Astrocyte (in vitro differentiated cells and primary cell): ENCODE measurements at regions not wholly inside any gene's neighbourhood (a gene's known extent, or its start where the extent isn't known, plus 50 kb on each side); places are given as distances from the start of the nearest gene placed in this dataset.

Experiments used
- DNase-seq: peaks from one replicate; pipeline ENCODE4 v3.0.0-alpha.2; 2010; ENCODE audit warnings: low read depth
- FAIRE-seq: peaks from 2 replicates; lab custom pipeline; 2011; peaks lifted over from hg19 to GRCh38; lab: Jason Lieb, UNC
- H2AFZ ChIP-seq: 2 replicates; pipeline ENCODE4 v1.6.0; 2012; ENCODE audit warnings: low read depth, low read length, inconsistent platforms
- H3K27ac ChIP-seq: 2 replicates; pipeline ENCODE4 v1.5.1; 2011; ENCODE audit warnings: low read depth, low read length, inconsistent platforms
- H3K27me3 ChIP-seq: 2 replicates; pipeline ENCODE4 v1.6.0; 2011; ENCODE audit warnings: low read length, inconsistent platforms; ENCODE audit not compliant: insufficient read depth
- H3K36me3 ChIP-seq: 2 replicates; pipeline ENCODE4 v1.5.1; 2011; ENCODE audit warnings: low read length, inconsistent platforms; ENCODE audit not compliant: insufficient read depth
- H3K4me1 ChIP-seq: 2 replicates; pipeline ENCODE4 v1.5.1; 2011; ENCODE audit warnings: low read length, inconsistent platforms; ENCODE audit not compliant: insufficient read depth
- H3K4me2 ChIP-seq: 2 replicates; pipeline ENCODE4 v1.6.0; 2012; ENCODE audit warnings: low read length, inconsistent platforms
- H3K4me3 ChIP-seq: 2 replicates; pipeline ENCODE4 v1.5.1; 2011; ENCODE audit warnings: low read depth, mild to moderate bottlenecking, low read length, inconsistent platforms; ENCODE audit not compliant: insufficient read depth
- H3K79me2 ChIP-seq: 2 replicates; pipeline ENCODE4 v1.6.0; 2012; ENCODE audit warnings: mild to moderate bottlenecking, low read length, inconsistent platforms; ENCODE audit not compliant: insufficient read depth
- H3K9ac ChIP-seq: 2 replicates; pipeline ENCODE4 v1.6.0; 2012; ENCODE audit warnings: mild to moderate bottlenecking, low read length, inconsistent platforms
- H3K9me3 ChIP-seq: 2 replicates; pipeline ENCODE4 v1.5.1; 2012; ENCODE audit warnings: low read depth, mild to moderate bottlenecking, low read length, inconsistent platforms; ENCODE audit not compliant: insufficient read depth
- H4K20me1 ChIP-seq: 2 replicates; pipeline ENCODE4 v1.6.0; 2012; ENCODE audit warnings: low read length, inconsistent platforms; ENCODE audit not compliant: insufficient read depth
- H3K27ac Mint-ChIP-seq: one replicate; pipeline ENCODE4 v1.8.0; 2021; ENCODE audit warnings: mild to moderate bottlenecking, mixed read lengths; ENCODE audit not compliant: unreplicated experiment
- H3K27me3 Mint-ChIP-seq: one replicate; pipeline ENCODE4 v1.8.0; 2021; ENCODE audit warnings: low read depth, mixed read lengths; ENCODE audit not compliant: unreplicated experiment
- H3K36me3 Mint-ChIP-seq: one replicate; pipeline ENCODE4 v1.8.0; 2021; ENCODE audit warnings: low read depth, mixed read lengths; ENCODE audit not compliant: unreplicated experiment
- H3K4me1 Mint-ChIP-seq: one replicate; pipeline ENCODE4 v1.8.0; 2021; ENCODE audit warnings: low read depth, mixed read lengths; ENCODE audit not compliant: unreplicated experiment
- H3K4me3 Mint-ChIP-seq: one replicate; pipeline ENCODE4 v1.8.0; 2021; ENCODE audit warnings: mild to moderate bottlenecking, moderate library complexity, mixed read lengths; ENCODE audit not compliant: unreplicated experiment
- H3K9me3 Mint-ChIP-seq: one replicate; pipeline ENCODE4 v1.8.0; 2021; ENCODE audit warnings: mild to moderate bottlenecking, mixed read lengths; ENCODE audit not compliant: unreplicated experiment
- CTCF ChIP-seq: IDR thresholded peaks from 2 replicates; pipeline ENCODE4 v1.5.1; 2011; ENCODE audit warnings: low read depth, mild to moderate bottlenecking, inconsistent platforms, low read length, moderate library complexity; ENCODE audit not compliant: insufficient read depth
- EZH2 ChIP-seq: IDR thresholded peaks from 2 replicates; pipeline ENCODE4 v1.6.1; 2012; ENCODE audit warnings: mild to moderate bottlenecking, low read length, inconsistent platforms; ENCODE audit not compliant: insufficient read depth

- H3K36me3 ChIP-seq: no peaks in the 10 kb centered on the region
- Mint-ChIP-seq H3K27ac (no peak overlapping the region), H3K4me1 (peaks cover 4% of the 10 kb centered on the region), H3K4me3 (no peak overlapping the region), H3K9me3 (peaks cover 2% of the 10 kb centered on the region), H3K36me3 (no peaks in the 10 kb centered on the region), H3K27me3 (peaks cover 2% of the 10 kb centered on the region)
- no peaks in the 10 kb centered on the region for H4K20me1 ChIP-seq
- no peaks in the 10 kb centered on the region for H3K4me1 ChIP-seq
- no peak overlapping the region for H3K4me3 ChIP-seq
- no peak overlapping the region for H3K4me2 ChIP-seq
- no peak for DNase-seq
- no peak overlapping the region for H3K27ac ChIP-seq
- no peaks in the 10 kb centered on the region for H3K79me2 ChIP-seq
- no peak for FAIRE-seq
- H3K27me3 ChIP-seq: no peaks in the 10 kb centered on the region
- no peak overlapping the region for H2AFZ ChIP-seq
- H3K9me3 ChIP-seq: peaks cover 3% of the 10 kb centered on the region
- TF ChIP-seq CTCF: no peak
- TF ChIP-seq EZH2: no peak
- no peak overlapping the region for H3K9ac ChIP-seq
Observed at GRCh38 chr1:81619156-81619555, 181.6 kb upstream of the ADGRL2 start.

- no peak overlapping the region for H3K27ac ChIP-seq
- Mint-ChIP-seq H3K36me3 (no peaks in the 10 kb centered on the region), H3K4me3 (no peak overlapping the region), H3K27me3 (peaks cover 2% of the 10 kb centered on the region), H3K27ac (no peak overlapping the region), H3K9me3 (peaks cover 2% of the 10 kb centered on the region), H3K4me1 (peaks cover 4% of the 10 kb centered on the region)
- H3K4me2 ChIP-seq: no peak overlapping the region
- no peak for TF ChIP-seq CTCF
- no peak for TF ChIP-seq EZH2
- H3K27me3 ChIP-seq: no peaks in the 10 kb centered on the region
- no peak overlapping the region for H3K4me3 ChIP-seq
- peaks cover 3% of the 10 kb centered on the region for H3K9me3 ChIP-seq
- no peaks in the 10 kb centered on the region for H3K4me1 ChIP-seq
- DNase-seq (no peak), FAIRE-seq (no peak)
- no peak overlapping the region for H3K9ac ChIP-seq
- no peaks in the 10 kb centered on the region for H3K36me3 ChIP-seq
- no peaks in the 10 kb centered on the region for H3K79me2 ChIP-seq
- no peaks in the 10 kb centered on the region for H4K20me1 ChIP-seq
- no peak overlapping the region for H2AFZ ChIP-seq
Observed at GRCh38 chr1:81618376-81618775, 182.4 kb upstream of the ADGRL2 start.

- TF ChIP-seq EZH2: no peak
- no peak for TF ChIP-seq CTCF
- H3K4me1 Mint-ChIP-seq: peaks cover 4% of the 10 kb centered on the region
Observed at GRCh38 chr1:81617308-81617967, 183.3 kb upstream of the ADGRL2 start.

More at GRCh38 chr1:81617308-81617967, 183.3 kb upstream of the ADGRL2 start:
- peaks cover 3% of the 10 kb centered on the region for H3K9me3 ChIP-seq
- no peak overlapping the region for H3K4me3 ChIP-seq
- Mint-ChIP-seq H3K9me3 (no peaks in the 10 kb centered on the region), H3K27ac (no peak overlapping the region), H3K36me3 (no peaks in the 10 kb centered on the region), H3K27me3 (no peaks in the 10 kb centered on the region), H3K4me3 (no peak overlapping the region)
- H2AFZ ChIP-seq: no peak overlapping the region
- H3K27ac ChIP-seq: no peak overlapping the region
- no peak for FAIRE-seq
- H3K36me3 ChIP-seq: no peaks in the 10 kb centered on the region
- H3K27me3 ChIP-seq: no peaks in the 10 kb centered on the region
- no peaks in the 10 kb centered on the region for H3K4me1 ChIP-seq
- no peaks in the 10 kb centered on the region for H4K20me1 ChIP-seq
- DNase-seq: no peak
- no peak overlapping the region for H3K9ac ChIP-seq
- H3K4me2 ChIP-seq: no peak overlapping the region
- no peaks in the 10 kb centered on the region for H3K79me2 ChIP-seq
